Stimulated activated CD4-positive, alpha-beta T cell treated with anti-CD3 and anti-CD28 coated beads, Interleukin-4, amount 100 ng/mL, for 48 hours (primary cell): ENCODE measurements at regions not wholly inside any gene's neighbourhood (a gene's known extent, or its start where the extent isn't known, plus 50 kb on each side); places are given as distances from the start of the nearest gene placed in this dataset.

Source experiments
- DNase-seq, 2 donors: peaks; one replicate each; pipeline ENCODE4 v3.0.0-alpha.2; 2020; ENCODE audit warnings: low read depth in 2 of 2

- no peak for DNase-seq
These were observed 303.6 kb downstream of the KCNRG start for GRCh38 chr13:50318887-50319286.

GRCh38 chr13:50319635-50320255, 304.5 kb downstream of the KCNRG start:
- DNase-seq: no peak

GRCh38 chr13:50320271-50320862, 305.1 kb downstream of the KCNRG start:
- DNase-seq: no peak

- DNase-seq: no peak
These were observed 306.8 kb downstream of the KCNRG start for GRCh38 chr13:50322006-50322405.

- no peak for DNase-seq
These were observed 308.3 kb downstream of the KCNRG start for GRCh38 chr13:50323440-50324065.

GRCh38 chr13:50326271-50326670, 311.0 kb downstream of the KCNRG start:
- DNase-seq: no peak

GRCh38 chr13:50326811-50327210, 311.6 kb downstream of the KCNRG start:
- no peak for DNase-seq

GRCh38 chr13:50334115-50334778, 319.0 kb downstream of the KCNRG start:
- DNase-seq: no peak

GRCh38 chr13:50334944-50335343, 319.7 kb downstream of the KCNRG start:
- DNase-seq: no peak

- DNase-seq: no peak
These were observed 324.0 kb downstream of the KCNRG start for GRCh38 chr13:50339271-50339670.

GRCh38 chr13:50340146-50340545, 324.9 kb downstream of the KCNRG start:
- DNase-seq: no peak

GRCh38 chr13:50340551-50341287, 325.5 kb downstream of the KCNRG start:
- no peak for DNase-seq

GRCh38 chr13:50341526-50341925, 326.3 kb downstream of the KCNRG start:
- no peak for DNase-seq

- DNase-seq: no peak
These were observed 329.5 kb downstream of the KCNRG start for GRCh38 chr13:50344717-50345116.

GRCh38 chr13:50345804-50346203, 330.6 kb downstream of the KCNRG start:
- no peak for DNase-seq

- no peak for DNase-seq
These were observed 333.1 kb downstream of the KCNRG start for GRCh38 chr13:50348371-50348770.

- DNase-seq: no peak
These were observed 337.7 kb downstream of the KCNRG start for GRCh38 chr13:50352720-50353480.

GRCh38 chr13:50353651-50354415, 338.6 kb downstream of the KCNRG start:
- no peak for DNase-seq

GRCh38 chr13:50355797-50356196, 340.6 kb downstream of the KCNRG start:
- no peak for DNase-seq

GRCh38 chr13:50357136-50357535, 341.9 kb downstream of the KCNRG start:
- DNase-seq: no peak
